ENCODE measurements at regions not wholly inside any gene's neighbourhood (a gene's known extent, or its start where the extent isn't known, plus 50 kb on each side); places are given as distances from the start of the nearest gene placed in this dataset.

GRCh38 chr15:39474657-39475056 lies 106.2 kb upstream of the THBS1 start:
- Histone ChIP-seq H3K9me3 (ENCODE audit: low read depth, low read length) (no peaks in the 10 kb centered on the region), H3K36me3 (ENCODE audit: insufficient read depth, low read length) (no peaks in the 10 kb centered on the region), H4K20me1 (ENCODE audit: insufficient read depth, low read length) (no peaks in the 10 kb centered on the region), H2AFZ (ENCODE audit: low read length) (peak overlapping the region; percentile 3), H3K27ac (ENCODE audit: low read depth, low read length) (peak overlapping the region; percentile 81), H3K79me2 (ENCODE audit: insufficient read depth, low read length) (no peaks in the 10 kb centered on the region), H3K4me1 (ENCODE audit: insufficient read depth, low read length) (peaks cover 13% of the 10 kb centered on the region), H3K4me3 (ENCODE audit: insufficient read depth, low read length) (no peak overlapping the region), H3K4me2 (ENCODE audit: insufficient read depth, low read length) (no peak overlapping the region), H3K27me3 (ENCODE audit: insufficient read depth, low read length) (no peaks in the 10 kb centered on the region)
- no peak for TF ChIP-seq CTCF (IDR thresholded peaks at IDR 0.05; ENCODE audit: extremely low read depth, low read depth, low read length)
- DNase-seq (ENCODE audit: insufficient read length, low spot score, missing footprints): no peak

- no peaks in the 10 kb centered on the region for H3K27me3 ChIP-seq (ENCODE audit: insufficient read depth, low read length)
- H4K20me1 ChIP-seq (ENCODE audit: insufficient read depth, low read length): no peaks in the 10 kb centered on the region
- DNase-seq (ENCODE audit: insufficient read length, low spot score, missing footprints): no peak
- no peaks in the 10 kb centered on the region for H3K36me3 ChIP-seq (ENCODE audit: insufficient read depth, low read length)
- TF ChIP-seq CTCF (IDR thresholded peaks at IDR 0.05; ENCODE audit: extremely low read depth, low read depth, low read length): no peak
- no peaks in the 10 kb centered on the region for H3K9me3 ChIP-seq (ENCODE audit: low read depth, low read length)
- H2AFZ ChIP-seq (ENCODE audit: low read length): no peak overlapping the region
- no peak overlapping the region for H3K27ac ChIP-seq (ENCODE audit: low read depth, low read length)
- H3K4me1 ChIP-seq (ENCODE audit: insufficient read depth, low read length): peaks cover 4% of the 10 kb centered on the region
- no peaks in the 10 kb centered on the region for H3K79me2 ChIP-seq (ENCODE audit: insufficient read depth, low read length)
- no peak overlapping the region for H3K4me2 ChIP-seq (ENCODE audit: insufficient read depth, low read length)
- no peak overlapping the region for H3K4me3 ChIP-seq (ENCODE audit: insufficient read depth, low read length)
Measured at GRCh38 chr15:39478996-39479395, 101.9 kb upstream of the THBS1 start.

GRCh38 chr15:39479911-39480310 lies 101.0 kb upstream of the THBS1 start:
- no peaks in the 10 kb centered on the region for H3K36me3 ChIP-seq (ENCODE audit: insufficient read depth, low read length)
- H3K9me3 ChIP-seq (ENCODE audit: low read depth, low read length): no peaks in the 10 kb centered on the region
- no peaks in the 10 kb centered on the region for H3K4me1 ChIP-seq (ENCODE audit: insufficient read depth, low read length)
- H4K20me1 ChIP-seq (ENCODE audit: insufficient read depth, low read length): no peaks in the 10 kb centered on the region
- H3K27me3 ChIP-seq (ENCODE audit: insufficient read depth, low read length): no peaks in the 10 kb centered on the region
- no peak overlapping the region for H2AFZ ChIP-seq (ENCODE audit: low read length)
- TF ChIP-seq CTCF (IDR thresholded peaks at IDR 0.05; ENCODE audit: extremely low read depth, low read depth, low read length): no peak
- no peak overlapping the region for H3K4me2 ChIP-seq (ENCODE audit: insufficient read depth, low read length)
- no peak overlapping the region for H3K27ac ChIP-seq (ENCODE audit: low read depth, low read length)
- no peak overlapping the region for H3K4me3 ChIP-seq (ENCODE audit: insufficient read depth, low read length)
- no peaks in the 10 kb centered on the region for H3K79me2 ChIP-seq (ENCODE audit: insufficient read depth, low read length)
- no peak for DNase-seq (ENCODE audit: insufficient read length, low spot score, missing footprints)

GRCh38 chr15:39482459-39482858 lies 98.4 kb upstream of the THBS1 start:
- Histone ChIP-seq H3K27me3 (ENCODE audit: insufficient read depth, low read length) (no peaks in the 10 kb centered on the region), H3K9me3 (ENCODE audit: low read depth, low read length) (no peaks in the 10 kb centered on the region), H3K27ac (ENCODE audit: low read depth, low read length) (no peak overlapping the region), H3K4me3 (ENCODE audit: insufficient read depth, low read length) (no peak overlapping the region), H4K20me1 (ENCODE audit: insufficient read depth, low read length) (no peaks in the 10 kb centered on the region), H3K79me2 (ENCODE audit: insufficient read depth, low read length) (no peaks in the 10 kb centered on the region), H3K4me1 (ENCODE audit: insufficient read depth, low read length) (no peaks in the 10 kb centered on the region), H2AFZ (ENCODE audit: low read length) (no peak overlapping the region), H3K36me3 (ENCODE audit: insufficient read depth, low read length) (no peaks in the 10 kb centered on the region), H3K4me2 (ENCODE audit: insufficient read depth, low read length) (no peak overlapping the region)
- no peak for TF ChIP-seq CTCF (IDR thresholded peaks at IDR 0.05; ENCODE audit: extremely low read depth, low read depth, low read length)
- DNase-seq (ENCODE audit: insufficient read length, low spot score, missing footprints): no peak

Data from osteoblast (primary cell).